ENCODE measurements at regions not wholly inside any gene's neighbourhood (a gene's known extent, or its start where the extent isn't known, plus 50 kb on each side); places are given as distances from the start of the nearest gene placed in this dataset.
"Not testable (repeated sequence)": the region's sequence is repeated elsewhere in the genome, so short reads cannot be mapped to it uniquely, and the experiment has no call there.

DNA sequence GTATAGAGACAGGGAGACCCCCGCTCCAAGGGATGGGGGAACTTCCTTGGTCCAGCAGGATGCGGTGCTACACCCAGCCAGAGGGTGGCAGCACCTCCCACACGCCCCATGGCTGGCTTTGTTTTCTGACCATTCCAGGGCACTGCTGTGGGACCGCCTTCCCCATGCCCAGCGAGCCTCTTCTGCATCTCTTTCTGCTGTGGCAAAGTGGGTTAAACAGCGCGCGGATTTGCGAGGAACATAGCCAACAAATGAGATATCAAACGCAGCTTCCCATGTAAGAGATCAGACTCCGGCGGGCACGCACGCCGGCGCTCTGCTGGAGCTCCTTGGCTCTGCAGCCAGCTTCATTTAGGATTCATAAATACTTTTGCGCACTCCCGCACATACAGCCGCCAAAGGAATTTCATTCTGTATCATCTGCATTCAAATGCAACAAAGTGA, 485.8 kb upstream of the CADM1 start:
- DNase-seq: no peak

DNA sequence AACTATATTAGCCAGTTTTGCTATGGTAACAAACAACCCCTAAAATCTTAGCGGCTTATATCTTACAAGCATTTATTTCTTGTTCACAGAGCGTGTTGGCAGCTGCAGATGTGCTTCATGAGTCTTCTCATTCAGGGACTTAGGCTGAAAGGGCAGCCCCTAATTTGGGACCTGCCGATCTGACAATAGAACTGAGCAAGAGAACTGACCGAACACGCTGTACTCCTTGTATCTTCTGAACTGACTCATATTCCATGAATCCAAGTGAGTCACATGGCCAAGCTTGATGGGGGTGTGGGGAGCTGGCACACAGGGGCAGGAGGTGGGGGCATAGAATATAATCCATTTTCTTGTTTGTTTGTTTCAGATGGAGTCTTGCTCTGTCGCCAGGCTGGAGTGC, 481.7 kb upstream of the CADM1 start:
- no peak for DNase-seq

DNA sequence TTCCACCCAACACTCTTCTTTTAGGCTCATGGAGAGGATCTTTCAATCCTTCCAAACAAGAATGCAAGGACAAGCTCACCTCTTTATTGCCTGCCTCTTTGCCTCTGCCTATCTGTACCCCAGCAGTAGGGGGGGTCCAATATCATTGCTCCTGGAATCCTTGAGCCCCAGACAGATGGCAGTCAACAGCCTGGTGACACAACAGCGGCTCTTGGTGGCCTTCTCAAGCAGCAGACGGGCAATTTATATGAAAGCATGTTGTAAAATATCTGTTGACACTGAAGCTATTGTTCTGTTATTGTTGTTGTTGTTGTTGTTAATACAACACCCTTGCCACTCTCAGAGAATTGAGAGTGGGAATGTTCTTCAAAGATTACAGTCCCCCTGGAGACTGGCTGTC, 480.0 kb upstream of the CADM1 start:
- DNase-seq: no peak

DNA sequence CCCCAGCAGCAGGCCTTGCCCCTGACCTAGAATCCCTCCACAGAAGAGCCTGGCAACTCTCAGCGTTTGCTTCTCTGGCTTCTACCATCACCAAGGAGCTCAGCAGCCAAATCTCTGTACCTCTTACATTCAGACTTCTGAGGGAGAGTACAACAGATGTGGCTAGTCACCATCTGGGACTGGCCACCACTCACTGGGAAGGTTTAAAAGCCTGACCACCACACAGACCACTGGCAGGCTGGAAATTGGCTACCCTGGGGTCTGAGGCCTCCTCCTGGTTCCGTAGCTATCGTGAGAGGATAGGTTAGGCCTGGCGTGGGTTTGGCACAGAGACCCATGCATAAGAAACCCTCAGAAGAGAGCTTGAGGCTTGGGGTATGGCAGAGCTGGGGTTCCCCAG, 478.5 kb upstream of the CADM1 start:
- DNase-seq: no peak

DNA sequence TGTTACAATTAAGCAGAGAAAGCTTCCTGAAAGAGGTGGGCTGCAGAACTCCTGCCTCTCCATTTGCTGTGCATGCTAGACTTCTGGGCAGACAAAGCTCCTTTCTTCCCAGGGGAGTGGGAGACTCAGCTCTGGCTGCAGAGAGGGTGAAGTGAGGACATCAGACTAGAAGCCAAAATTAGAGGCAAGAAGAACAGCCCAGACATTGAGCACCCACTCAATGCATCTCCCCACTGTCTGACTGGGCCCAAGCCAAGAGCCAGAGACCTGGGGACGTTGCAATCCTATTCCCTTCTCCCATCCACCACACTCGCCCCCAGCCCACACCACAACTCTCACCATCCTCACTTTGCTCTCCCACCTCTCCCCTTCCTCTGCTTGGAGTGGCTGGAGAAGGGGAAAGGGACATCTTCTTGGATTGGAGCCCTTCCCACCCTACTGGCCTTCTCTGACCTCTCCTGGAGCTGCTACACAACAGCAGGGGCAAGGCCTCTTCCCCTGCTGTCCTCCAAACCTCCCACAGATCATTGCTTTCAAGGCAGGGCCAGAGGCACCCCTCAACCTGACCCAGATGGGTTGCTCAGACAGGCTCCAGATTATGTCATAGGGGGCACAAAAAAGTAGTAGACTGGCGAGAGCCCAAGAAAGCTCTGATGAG, 477.7 kb upstream of the CADM1 start:
- DNase-seq: no peak

DNA sequence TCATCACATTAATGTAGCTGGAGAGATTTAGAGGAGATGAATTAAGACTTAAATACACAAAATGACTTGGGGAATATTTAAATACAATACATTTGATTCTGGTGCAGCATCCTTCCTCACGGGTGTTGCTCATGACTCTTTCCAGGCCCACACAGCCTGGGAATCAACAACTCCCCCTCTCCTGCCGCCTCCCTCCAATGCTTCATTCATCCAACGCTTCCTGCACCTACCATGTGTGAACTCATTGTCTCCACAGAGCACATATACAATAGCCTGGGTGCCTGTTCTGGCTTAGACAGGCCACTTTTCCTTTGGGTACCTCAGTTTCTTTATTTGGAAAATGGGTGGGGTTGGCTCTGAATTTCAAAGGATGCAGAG, 476.9 kb upstream of the CADM1 start:
- DNase-seq: no peak

DNA sequence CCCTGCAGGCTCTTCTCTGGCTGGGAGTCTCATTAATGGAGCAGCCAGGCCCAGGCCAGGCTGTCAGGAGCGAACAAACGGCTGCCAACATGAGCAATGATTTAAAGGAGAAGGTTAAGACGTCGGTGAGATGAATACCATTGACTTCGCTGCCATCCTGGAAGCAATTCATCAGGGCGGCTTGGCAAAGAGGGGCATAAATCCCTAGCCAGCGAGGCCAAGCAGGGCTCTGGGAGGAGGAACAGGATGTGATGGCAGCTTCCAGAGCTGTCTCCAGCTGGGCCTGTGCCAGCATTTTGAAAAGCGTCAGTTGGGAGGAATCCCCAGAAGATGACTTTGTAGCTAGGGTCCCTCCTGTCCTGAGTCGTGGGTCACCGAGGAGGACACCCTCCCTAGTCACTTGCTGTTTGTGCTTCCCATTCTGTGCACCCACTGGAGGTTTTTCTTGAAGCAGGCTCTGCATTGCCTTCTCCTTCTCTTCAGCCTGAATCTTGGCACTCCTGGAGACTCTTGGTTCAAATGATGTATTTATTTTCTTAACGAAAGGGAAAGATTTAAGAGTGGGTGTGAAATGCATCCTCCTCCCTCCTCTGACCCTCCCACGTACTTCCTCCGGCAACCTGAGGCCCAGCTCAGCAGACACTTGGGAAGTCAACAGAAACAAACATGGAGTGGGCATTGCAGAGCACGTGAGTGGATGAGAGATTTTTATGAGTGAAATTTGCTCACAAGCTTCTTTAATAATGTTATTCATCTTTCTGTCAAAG, 476.3 kb upstream of the CADM1 start:
- DNase-seq: no peak

DNA sequence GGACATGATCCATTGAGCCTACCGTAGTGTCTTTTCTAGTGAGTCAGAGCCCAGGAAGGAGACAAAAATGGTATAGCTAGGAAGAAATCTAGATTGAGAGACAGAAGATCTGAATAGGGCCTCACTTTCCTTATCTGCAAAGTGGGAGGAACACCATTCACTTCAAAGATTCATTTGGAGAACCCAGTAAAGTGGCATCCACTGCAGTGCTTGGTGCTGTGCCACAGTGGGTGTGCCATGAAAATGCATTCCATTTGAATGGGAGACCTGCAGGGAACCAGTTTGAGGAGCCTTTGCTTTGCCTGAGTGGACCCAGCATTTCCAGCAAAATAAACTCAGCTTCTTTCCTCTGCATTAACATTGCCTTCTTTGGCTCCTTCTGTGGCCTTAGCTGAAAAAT, 470.5 kb upstream of the CADM1 start:
- DNase-seq: no peak

DNA sequence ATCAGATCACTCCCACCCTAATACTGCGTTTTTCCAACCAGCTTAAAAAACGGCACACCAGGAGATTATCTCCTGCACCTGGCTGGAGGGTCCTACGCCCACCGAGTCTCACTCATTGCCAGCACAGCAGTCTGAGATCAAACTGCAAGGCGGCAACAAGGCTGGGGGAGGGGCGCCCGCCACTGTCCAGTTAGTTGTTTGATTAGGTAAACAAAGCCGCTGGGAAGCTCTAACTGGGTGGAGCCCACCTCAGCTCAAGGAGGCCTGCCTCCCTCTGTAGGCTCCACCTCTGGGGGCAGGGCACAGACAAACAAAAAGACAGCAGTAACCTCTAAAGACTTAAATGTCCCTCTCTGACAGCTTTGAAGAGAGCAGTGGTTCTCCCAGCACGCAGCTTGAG, 463.0 kb upstream of the CADM1 start:
- DNase-seq: not testable (repeated sequence)

DNA sequence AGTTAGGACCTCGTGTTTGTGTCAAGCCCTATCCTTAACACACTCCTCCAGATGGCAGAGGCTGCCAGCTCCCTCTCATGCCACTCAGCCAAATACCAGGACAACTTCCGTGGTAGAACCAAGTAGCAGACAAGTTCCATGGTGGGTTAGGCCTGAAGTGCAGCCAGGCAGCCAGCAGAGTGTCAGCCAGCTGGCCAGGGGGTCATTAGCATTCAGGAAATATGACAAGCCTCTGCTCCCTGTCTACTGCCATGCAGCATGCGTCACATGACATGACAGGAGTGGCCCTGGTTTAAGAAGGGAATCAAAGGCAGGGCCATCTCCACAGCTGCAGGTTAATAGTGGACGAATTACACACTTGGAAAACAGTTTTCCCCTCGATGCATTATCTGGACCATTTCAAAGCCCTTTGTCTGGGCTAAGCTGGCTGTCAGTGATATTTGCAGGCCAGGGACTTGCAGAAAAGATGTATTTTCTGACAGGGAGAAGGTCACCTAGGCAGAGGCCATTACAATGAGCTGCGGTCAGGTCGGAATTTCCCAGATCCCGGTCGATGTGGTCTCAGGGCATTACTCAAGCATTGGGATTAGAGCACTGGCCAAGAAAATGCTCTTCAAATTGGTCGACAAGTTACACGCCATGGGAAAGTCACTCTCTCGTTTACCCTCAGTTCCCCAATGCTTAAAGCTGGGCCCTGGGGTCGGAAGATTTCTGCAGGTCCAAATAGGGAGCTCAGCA, 461.7 kb upstream of the CADM1 start:
- peak; percentile 52 for DNase-seq

DNA sequence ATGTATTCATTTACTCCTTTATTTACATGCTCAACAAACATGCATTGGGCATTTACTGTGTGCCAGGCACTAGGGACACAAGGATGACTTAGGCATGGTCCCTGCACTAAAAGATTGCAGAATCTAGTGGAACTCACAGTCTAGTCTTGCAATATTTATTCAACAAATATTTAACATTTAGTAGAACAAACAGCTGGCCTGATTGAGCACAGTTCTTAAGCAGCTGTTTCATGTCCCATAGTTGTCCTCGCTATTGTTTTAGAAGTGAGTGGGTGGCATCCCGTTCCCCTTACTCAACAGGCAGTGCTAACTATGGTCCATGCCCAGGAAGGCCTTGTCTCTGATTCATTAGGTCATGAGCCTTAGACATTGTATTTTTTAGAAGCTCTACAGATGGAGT, 459.9 kb upstream of the CADM1 start:
- DNase-seq: no peak

DNA sequence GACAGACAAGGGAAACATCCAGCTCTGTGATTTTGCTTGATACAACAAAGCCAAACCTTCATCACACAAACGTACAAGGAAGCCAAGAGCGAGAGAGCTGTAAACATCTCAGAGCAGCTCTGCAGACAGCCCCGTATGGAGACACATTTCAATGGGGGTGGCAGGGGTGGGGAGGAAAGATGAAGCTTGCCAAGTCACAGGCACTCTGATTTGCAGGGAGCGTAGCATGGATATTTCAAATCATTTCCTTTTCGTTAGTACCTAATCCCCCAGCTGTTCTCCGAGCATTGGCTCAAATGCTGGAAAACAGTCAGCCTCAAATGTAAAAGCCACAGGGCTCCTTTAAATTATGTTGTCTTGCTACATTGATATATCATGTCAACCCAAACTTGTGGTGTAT, 458.9 kb upstream of the CADM1 start:
- DNase-seq: no peak

DNA sequence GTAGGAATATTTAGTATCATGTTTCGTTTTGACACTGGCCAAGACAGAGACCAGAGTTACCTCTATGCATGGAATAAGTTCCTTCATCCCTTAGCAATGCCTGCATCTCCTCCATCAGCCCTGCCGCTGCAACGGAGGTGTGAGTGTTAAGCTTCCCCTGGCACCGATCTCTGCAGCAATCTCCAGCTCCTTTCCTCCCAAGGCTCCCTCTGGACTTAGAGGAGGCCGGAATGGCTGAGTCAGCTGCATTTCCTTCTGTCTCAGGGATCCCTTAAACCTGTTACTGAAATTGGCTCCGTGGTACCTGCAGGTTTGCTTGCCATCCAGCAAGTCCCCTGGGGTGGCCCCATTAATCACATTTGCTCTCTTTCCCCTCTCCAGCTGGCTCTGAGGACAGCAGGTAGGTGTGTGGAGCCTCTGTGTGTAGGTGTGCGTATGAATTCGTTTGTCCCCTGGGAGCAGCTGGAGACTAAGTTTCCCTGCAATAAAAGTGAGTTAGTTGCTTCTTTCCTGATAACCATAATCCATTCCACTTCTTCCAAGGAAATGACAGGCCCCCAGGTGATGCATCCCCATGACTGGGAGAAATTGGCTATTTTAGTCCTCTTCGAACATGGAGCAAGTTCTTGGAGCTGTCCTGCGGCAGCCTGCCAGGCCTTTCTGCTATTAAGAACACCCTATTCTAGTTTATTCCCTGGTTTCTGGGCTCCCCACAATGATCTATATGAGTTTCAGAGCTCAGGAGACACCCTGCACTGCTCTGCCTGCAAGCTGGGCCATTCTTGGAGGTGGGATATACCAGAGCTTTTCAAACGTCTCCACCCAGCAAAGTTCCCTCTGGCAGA, 457.2 kb upstream of the CADM1 start:
- no peak for DNase-seq

DNA sequence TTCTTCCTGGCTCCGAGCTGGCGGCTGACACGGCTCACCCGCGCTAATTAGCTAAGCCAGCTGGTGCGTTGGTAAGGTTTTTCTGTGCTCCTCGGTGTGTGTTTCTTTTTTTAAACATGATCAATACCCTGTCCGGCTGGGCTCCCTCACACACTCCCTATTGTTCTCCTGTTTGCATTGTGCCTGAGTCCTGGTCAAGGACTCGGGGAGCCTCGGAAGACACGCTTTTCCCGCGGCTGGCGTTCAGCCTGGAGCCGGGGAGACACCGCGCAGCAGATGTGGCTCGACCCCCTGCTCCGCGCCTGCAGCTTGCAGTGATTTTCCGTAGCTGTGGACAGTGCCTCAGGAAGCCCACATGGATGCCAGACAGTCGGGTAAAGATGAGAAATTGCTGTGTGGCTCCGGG, 454.9 kb upstream of the CADM1 start:
- no peak for DNase-seq

DNA sequence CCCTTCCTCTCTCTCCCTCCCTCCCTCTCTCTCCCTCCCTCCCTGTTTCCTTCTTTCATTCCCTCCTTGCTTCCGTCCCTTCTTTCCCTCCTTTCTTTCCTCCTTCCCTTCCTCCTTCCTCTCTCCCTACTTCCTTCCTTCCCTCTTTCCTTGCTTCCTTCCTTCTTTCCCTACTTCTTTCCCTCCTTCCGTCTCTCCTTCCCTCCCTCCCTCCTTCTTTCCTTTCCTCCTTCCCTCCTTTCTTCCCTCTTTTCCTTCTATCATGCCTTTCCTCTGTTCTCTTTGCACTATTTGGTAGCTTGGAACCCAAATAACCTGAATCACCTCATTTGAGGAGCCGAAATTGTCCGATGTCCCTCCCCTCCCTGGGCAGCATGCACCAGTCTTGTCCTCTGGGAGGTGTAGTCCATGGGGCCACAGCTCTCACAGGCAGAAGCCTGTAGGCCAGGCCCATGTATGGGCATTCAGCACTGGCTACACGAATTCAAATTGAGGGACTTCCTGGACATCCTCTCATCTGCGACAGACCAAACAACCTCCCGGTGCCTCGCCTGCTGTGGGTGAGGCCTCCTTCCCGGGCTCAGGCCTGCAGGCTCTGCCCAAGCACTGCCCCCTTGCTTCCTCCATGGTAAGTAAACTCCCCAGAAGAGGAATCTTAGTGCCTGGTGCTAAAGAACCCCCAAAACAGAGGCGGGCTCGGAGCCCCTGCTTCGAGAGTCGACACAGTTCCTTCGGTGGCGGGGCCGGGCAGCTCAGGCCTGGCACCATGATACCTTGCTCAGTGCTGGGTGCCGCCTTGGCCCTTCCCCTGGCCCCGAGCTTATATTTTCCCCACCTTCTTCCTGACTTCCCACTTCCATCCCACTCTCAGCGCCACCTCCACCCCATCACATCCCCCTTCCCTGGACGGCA, 454.1 kb upstream of the CADM1 start:
- peak; percentile 74 for DNase-seq

DNA sequence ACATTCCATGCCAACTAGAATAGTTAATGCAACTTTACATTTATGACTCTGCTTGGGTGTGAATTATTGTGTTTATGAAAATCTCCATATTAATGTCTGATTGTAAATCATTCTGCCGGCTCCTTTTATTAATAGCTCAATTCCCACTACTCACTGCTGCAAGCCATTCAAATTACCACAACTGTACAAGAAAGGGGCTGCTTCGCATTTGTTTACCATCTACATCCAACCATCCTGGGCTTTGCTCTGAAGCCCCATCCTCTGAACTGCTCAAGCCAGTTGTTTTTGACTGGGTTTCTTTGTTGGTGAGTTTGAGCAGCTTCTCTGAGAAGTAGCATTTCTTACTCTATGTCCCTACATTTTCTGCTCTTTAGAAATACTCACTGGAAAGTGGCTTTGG, 451.6 kb upstream of the CADM1 start:
- no peak for DNase-seq

DNA sequence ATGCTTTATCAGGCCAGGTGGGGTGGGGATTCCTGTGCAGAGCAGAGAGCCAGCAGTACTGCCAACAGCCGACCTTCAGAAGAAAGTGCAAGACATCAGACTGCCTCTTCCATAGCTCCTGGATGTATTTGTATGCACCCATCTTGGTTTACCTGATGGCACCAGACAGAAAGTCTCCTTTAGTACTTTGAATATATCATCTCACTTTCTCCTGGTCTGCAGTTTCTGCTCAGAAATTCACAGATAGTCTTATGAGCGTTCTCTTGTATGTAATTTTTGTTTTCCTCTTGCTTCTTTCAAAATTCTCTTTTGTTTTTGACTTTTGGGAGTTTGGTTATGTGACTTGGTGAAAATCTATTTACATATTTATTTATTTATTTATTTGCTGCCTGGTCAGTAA, 446.4 kb upstream of the CADM1 start:
- no peak for DNase-seq

DNA sequence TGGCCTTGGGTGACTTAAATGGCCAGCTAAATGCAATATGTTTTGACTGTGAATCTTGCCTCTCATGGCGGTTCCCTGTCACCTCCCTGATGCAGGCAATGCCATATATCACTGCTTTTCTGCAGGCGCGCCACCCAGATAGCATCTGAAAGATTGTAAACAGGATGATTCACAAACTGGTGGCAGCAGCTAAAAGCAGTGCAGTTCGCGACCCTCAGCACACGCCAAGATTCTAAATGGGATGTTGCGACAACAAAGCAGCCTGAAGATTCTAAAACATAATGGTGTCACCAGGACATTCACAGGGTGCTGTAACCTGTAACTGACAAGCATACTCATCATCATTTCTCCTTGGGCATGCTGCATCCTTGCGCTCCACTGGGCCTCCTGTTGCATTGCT, 440.4 kb upstream of the CADM1 start:
- DNase-seq: no peak

DNA sequence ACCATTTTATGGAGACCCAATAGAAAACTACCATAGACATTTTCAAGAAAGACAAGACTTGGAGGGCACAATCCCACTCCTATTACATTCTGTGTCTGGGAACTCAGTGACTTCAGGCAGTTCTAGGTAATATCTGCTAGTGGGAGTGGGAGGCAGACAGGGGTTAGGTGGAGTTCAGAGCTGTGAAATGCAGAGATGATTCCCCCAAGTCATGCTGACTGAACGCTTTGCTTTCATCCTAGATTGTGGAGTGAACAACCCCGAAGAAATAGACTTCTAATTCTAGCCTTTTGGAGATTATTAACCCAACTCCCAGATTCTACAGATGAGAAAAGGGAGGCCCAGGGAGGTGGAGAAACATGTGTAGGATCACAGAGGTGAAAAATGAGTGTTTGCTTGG, 437.8 kb upstream of the CADM1 start:
- no peak for DNase-seq

DNA sequence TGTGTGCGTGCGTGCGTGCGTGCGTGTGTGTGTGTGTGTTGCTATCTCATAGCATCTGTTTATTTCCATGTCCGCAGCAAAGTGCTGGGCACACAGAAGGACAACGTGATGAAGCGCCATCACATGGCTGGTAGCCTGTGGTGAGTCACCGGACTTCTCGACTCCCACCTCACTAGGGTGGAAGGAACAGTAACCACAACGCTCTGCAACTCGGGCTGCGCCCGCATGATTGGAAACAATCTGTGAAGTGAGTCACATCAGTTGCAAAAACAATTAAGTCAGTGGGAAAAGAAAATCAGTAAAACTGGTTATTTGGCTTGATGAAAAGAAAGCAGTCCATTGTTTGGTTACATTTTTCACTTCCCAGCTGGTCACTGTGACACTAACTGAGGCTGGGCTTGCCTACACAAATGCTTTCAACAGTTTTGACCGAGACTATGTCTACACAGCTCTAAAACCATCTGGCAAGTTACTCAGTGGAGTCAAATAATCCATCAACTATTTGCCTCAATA, 437.3 kb upstream of the CADM1 start:
- no peak for DNase-seq

DNA sequence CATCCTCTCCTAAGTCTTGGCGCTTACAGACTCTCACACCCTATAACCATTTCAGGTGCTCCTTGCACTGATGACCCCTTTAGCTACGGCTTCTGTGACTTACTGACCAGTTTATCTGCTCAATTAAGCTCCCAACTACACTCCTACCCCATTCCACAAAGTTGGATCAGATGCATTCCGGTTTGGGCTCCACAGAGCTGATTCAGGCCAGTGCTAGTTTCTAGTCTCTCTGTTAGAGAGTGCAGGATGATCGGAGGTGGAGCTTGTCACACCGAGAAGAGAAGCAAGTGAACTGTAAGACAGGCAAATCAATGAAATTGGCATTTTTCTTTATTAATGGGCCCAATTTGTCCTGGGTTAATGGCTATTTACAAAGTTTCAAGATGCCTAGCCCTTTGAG, 436.8 kb upstream of the CADM1 start:
- no peak for DNase-seq
